ENCODE measurements at regions not wholly inside any gene's neighbourhood (a gene's known extent, or its start where the extent isn't known, plus 50 kb on each side); places are given as distances from the start of the nearest gene placed in this dataset.

DNA sequence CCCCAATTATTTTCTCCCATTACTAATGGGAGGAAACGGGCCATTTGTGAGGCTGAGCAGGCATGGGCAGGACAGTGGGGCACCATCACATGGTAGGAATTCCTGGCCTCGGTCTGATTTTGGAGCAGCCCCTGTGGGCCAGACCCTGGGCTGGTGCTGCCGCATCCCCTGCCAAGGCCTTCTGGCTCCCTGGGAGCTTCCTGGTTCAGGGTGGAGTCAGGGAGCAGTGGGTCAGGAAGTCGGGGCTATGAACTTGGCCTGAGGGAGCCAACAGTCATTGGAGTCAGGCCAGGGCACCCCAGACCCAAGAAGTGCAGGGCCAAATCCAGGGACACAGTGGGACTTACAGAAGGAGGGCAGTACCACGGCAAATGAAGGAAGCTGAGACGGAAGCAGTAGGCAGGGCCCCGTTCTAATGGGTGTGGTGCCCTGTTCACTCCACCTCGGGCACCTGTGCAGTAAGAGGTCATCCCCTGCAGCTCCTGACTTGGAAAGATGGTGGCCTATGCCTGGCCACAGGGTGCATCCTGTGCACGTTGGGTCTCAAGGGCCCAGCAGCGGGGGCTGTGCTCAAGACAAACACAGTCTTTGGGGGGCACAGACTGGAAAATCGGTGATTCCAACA, 328.1 kb downstream of the SMAD2 start:
- no peak for DNase-seq (ENCODE audit: extremely low read depth in 1 of 2, low read depth in 1 of 2)

DNA sequence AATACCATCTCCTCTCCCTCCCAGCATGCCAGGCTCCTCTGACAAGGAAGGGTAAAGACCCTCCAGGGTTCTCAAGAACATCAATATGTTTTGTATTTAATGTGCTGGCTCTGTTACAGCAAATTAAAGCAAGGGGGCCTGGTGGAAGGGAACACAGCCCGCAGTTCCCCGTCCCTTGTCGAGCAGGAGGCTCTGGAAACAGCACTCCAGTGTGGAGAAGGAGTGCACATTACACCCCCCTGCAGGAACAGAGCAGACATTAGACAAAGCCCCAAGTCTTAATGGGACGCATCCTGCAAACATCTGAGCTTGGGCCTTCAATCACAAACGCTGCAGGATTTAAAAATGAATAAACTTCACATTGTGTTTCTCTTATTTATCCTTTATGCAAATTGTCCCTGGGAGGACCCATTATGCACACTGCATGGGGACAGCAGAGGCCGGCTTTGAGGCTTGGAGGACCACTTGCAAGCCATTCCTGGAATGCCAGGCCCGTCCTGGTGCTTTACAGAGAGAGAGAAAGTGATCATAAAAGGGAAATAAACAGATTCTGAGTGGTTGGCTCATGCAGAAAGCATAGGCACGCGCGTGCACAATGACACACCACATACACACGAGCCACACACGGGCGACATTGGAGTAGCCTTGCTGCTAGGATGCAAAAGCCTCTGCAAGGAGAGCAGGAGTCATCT, 328.7 kb downstream of the SMAD2 start:
- DNase-seq (ENCODE audit: extremely low read depth in 1 of 2, low read depth in 1 of 2), result no peak

DNA sequence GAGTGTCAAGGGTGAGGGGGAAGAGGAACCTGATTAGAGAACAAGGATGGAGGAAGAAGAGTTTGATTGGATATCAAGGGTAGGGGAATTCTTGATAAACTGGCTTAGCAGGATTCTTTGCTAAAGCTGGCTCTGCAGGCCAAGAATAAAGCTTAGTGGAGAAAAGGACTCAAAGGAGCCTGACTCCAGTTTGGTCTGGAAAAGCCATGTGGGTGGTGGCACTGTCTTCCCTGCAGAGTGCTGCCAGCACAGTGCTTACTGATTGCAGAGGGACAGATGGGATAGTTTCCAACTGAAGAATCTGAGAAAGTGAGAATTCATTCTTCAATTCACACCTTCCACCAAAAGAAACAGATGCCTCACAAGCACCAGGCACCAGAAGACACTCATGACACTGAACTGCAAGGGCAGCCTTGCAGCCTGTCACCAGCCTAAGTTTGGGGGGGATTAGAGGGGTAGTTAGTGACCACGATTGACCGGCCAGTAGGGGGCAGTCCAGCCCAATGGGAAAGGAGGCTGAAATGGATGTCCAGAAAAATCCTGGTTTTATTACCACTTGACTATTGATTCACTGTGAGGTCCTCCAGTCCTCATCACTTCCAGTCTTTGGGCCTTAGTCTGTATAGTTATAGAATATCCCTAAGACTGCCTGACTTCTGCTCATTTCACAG, 334.5 kb downstream of the SMAD2 start:
- peak in 1 of 2 donors; percentile 5 for DNase-seq (ENCODE audit: extremely low read depth in 1 of 2, low read depth in 1 of 2)

DNA sequence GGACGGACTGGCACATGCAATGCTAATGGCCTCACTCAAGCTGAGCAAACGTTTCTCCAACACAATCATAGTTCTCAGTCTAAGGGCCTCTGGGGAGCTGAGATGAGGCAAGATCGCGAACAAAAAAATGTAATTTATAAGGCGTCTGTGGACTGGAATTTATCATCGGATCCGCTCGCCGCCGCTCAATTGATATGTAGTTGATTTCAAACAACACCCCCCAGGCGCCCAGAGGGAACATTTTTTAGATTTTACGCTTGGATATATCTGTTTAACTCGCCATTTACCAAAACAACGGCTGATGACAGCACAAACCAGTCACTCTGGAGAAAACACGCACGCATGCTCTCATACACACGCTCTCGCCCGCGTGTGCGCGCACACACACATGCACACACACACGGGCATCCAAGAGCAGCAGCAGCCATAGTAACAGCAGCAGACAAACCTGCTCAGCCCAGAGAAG, 335.8 kb downstream of the SMAD2 start:
- no peak for DNase-seq (ENCODE audit: extremely low read depth in 1 of 2, low read depth in 1 of 2)

DNA sequence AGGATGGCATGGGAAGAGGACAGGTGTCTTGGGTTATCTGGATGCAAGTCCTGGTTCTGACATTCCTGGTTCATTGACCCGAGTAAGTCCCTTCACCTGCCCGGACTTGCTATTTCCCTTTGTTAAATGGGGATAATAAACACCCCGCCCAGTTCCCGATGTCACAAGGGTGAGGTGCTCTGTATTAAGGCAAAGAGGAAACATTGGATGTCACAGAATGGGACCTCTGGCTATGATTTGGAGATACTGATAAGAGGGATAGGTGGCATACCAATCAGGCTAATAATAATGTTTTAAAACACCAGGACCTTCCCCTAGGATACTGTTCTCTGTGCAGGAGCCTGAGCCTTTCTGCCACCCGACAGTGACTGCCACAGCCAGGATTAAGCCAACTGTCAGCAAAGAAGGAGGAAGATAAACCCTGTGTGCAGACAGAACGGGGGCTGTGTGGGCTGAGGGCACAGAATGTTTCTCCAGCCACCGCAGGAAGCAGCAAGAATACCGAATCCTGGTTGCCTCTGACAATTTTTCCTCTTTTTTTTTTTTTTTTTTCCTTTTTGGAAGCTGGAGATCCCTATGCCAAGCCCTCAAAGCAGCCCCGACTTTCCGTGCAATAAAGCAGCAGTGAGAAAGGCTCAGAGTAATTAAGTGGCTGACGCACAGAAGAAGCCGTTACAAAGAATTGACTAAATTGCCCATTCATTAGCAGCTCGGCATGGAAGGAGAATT, 336.6 kb downstream of the SMAD2 start:
- DNase-seq (ENCODE audit: extremely low read depth in 1 of 2, low read depth in 1 of 2), result no peak

DNA sequence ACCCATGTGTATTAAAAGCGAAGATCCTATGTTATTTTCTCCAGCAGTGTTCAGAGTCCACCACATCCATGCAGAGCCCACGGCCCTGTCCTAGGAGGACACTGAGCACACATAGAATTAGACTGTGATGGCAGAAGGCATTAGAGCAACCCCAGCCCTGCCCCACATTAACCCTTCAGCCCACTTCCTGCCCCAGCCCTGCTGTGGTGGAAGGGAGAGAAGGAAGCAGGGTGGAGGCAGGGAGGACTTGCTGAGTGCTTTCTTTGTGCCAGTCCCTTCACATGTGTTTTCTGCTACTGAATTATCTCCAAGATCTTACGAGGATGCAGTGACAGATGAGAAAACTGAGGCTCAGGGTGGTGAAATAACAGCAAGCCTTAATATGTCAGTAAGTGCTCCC, 339.0 kb downstream of the SMAD2 start:
- DNase-seq (ENCODE audit: extremely low read depth in 1 of 2, low read depth in 1 of 2), result no peak

DNA sequence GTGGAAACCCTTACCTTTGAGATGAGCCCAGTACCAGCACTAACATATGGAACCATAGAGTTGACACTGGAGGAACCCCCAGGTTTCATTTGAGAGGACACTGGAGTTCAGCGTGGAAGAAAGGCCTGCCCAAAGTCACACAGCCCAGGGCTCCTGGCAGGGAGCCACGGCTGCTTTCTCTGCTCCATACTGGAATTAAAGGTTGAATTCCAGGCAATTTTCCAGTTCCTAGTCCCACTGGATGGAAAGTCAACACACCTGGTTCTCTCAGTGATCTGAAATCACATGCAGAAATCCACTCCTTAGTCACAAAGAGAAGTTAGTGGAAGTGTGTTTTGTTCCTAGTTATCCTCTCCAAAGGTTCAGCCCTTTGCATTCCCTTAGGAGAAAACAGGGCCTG, 336.1 kb upstream of the SKOR2 start:
- no peak for DNase-seq (ENCODE audit: extremely low read depth in 1 of 2, low read depth in 1 of 2)

DNA sequence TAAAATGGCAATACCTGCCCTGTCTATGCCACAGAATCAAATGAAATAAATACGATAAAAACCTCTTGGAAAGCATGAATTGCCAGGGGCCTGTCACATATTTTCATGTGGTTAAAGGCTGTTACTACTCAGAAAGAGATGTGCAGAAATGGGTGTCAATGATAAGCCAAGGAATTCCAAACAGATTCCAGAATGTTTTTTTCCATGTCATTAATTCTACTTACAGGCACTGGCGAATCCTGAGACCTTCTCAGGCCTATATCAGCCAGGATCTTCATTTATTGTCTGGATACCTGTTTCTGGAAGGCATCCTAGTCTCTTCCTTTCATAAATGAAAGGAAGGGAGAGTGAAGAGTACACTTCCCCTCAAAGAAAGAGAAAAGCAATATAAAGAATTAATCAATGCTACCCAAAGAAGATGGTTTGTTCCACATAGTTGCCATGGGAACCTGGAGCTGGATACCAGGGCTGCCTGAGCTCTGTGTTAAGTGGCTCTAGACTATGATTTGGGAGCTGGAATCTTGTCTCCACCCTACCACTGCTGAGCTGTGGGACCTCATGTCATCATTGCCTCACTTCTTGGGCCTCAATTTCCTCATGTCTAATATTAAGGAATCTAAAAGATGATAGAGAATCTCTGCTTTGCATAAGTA, 335.1 kb upstream of the SKOR2 start:
- no peak for DNase-seq (ENCODE audit: extremely low read depth in 1 of 2, low read depth in 1 of 2)

DNA sequence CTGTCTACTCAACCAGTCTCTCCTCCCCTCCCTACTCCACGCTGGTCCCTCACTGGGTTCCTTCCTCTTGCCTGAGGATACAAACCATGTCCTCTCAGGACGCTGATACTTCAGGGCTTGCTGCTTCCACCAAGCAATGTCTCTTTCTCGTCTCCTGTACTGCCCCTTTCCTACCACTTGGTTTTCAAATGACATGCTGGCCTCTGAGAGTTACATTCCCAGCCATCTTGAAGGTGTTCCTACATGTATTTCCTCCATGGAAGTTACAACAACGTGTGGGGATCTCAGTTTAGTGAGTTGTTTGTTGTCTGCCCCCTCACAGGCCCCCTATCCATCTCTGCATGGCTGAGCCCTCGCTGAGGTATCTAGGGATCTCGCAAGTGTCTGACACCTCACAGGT, 334.5 kb upstream of the SKOR2 start:
- DNase-seq (ENCODE audit: extremely low read depth in 1 of 2, low read depth in 1 of 2), result no peak

DNA sequence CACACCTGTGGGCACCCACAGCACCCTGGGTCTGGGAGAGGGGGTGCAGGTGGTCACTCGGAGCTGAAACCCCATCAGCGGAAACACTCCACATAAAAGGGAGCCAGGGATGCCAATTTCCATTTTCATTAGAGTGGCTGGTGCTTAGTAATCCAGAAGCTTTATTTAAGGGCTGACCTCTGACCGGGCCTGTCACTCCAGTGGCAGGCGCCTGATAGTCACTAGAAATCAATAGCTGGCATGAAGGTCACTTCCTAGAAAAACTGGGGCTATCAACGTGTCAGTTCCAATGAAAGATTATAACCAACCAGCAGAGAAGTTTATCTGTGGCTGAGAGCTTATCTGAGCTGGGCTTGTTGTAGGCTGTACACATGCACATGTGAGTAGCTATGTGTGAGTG, 333.7 kb upstream of the SKOR2 start:
- DNase-seq (ENCODE audit: extremely low read depth in 1 of 2, low read depth in 1 of 2), result no peak

DNA sequence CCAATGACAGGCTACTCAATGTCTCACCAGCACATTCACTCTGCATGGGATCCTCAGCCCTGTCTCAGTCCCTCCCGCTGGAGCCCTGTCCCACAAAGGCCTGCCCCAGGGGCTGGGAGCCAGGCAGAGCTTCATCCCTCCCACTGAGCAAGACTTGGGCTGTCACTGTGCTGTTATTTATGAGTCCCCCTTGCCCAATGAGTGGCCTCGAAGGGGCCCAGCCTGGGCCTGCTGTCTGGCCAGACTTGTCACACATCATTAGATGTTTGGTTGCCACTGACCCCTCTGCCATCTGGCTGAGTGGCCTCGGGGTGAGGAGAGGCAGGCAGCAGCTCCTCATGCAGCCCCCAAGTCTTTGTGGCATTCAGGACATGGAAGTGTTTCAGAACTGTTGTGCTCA, 330.6 kb upstream of the SKOR2 start:
- DNase-seq (ENCODE audit: extremely low read depth in 1 of 2, low read depth in 1 of 2), result no peak

DNA sequence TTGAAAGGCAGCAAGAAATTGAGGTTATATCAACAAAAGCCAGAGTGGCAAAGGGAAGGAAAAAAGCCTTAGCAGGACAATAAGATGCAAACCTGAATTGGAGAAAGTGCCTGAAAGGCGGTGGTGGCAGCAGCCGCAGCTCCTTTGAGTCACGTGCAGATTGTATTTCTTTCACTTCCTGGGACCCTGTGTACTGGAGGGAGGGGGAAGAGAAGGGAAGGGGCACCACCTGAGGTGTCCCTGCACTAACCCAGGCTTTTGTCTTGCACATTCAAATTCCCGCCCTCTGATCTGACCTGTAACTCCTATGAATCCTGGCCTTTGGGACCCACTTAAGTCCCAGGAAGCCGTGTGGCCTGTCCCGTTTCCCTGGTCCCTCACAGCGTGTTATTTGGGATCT, 326.1 kb upstream of the SKOR2 start:
- DNase-seq (ENCODE audit: extremely low read depth in 1 of 2, low read depth in 1 of 2), result no peak

DNA sequence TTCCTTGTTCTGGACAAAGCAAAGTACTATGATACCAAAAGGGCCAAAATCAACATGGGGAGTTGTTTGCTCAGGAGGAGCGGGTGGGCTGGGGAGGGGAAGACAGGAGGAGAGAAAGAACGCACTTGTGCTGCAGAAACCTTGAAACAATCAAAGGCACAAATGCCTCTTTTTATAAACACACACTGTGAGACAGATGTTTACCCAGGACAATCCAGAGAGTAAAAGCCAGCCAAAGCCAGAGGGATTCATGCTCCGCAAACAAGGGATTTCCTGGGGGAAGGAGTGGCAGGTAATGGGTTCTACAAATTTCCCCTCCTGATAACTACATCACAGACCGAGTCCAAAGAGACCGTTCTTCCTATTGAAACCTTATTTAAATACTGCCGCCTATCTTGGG, 323.5 kb upstream of the SKOR2 start:
- no peak for DNase-seq (ENCODE audit: extremely low read depth in 1 of 2, low read depth in 1 of 2)

DNA sequence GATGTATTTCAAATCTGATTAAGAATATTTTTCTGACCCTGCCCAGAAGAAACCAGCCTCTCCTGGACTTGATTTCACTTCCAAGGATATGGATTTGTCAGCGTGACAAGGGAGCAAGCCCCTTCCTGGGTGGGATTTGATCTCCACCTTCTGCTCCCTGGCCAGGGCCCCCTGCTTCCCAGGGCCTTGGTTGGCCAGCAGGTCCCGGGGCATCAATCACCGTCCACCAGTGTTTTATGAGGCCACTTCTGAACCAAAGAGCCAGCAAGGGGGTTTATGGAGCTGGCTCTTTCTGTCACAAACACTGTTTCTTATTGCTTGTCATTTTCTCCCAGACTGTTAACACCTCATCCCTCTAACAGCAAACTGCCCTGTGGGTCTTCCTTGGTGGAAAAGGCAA, 320.5 kb upstream of the SKOR2 start:
- no peak for DNase-seq (ENCODE audit: extremely low read depth in 1 of 2, low read depth in 1 of 2)

DNA sequence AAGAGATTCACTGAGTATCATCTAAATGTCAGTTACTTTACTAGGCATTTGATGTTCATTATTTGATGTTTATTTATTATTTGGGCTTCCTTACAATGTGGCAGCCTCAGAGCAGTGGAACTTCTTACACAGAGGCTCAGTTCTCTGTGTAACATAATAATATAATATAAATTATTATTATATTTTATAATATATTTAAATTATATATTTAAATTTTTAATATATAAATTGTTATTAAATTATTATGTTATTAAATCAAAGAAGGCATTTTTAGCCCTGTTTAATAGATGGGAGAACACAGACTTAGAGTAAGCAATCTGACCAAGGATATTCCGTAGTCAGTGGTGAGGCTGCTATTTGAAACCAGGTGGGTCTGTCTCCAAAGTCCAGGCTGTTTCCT, 315.3 kb upstream of the SKOR2 start:
- DNase-seq (ENCODE audit: extremely low read depth in 1 of 2, low read depth in 1 of 2), result no peak

DNA sequence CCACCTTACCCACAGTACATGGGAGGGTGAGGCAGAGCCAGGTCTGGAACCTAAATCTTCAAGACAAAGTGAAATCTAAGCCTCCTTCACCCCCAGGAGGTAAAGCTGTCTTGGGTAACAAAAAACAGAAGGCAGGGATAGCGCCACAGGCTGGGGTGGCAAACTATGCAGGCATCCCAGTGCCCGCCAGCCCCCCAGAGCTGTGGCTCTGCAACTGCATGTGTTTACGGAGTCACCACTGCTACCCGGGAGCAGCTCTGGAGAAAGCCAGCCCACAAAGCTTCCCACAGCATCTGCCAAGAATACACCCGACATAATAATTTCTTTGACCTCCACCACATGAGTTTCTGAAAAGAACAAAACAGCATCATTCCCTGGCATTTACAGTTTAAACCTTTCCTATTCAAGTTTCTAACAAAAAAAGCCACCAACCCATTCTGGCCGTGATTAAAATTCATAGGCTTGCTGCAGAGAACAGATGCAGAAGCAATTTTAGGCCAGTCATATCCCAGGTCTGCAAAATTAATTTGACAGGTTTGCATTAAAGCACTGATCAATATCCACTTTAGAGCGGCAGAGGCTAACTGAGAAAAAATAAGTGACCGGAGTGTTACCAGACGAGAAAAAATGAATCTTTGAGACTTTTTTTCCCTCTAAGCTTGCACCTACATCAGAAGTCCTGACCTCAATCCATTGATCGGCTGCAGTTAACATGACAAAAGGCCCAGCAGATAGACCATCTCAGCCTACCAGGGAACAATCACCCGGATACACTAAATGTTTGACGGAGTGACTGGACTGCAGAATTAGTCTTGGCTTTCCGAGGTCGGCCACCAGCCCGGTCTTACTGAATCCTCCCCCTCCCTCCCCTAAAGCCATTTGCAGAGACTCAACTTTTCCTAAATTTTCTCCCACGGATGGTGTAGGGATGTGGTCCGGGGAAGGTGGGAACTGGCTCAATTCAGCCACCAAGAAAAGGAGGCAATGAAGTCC, 309.6 kb upstream of the SKOR2 start:
- no peak for DNase-seq (ENCODE audit: extremely low read depth in 1 of 2, low read depth in 1 of 2)

DNA sequence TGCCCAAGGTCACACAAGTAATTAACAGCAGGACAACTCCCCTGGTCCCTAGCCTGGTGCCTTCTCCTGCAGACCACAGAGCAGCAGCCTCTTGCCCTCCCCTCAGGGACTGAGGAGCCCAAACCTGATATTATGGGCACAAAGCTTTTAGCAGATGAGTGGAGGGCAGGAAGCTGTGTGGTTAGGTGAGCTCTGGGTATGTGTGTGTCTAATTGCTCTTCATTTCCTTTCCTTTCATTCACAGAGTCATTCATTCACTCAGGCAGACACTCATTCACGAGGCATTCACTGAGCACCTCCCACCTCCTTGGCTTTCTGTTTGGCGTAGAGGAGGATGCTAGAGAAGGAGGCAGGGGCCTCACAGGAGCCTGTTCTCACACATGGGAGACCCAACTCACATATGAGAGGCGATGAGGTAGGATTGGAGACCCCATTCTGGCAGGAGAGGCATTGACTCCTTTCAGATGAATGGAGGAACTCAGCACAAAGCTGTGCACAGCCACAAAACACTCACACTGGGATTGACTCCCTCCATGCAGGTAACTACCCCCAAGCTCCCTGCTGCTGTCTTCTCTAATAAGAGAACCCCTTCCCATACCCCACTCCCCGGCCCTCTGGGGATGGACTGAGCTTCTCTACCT, 306.8 kb upstream of the SKOR2 start:
- no peak for DNase-seq (ENCODE audit: extremely low read depth in 1 of 2, low read depth in 1 of 2)

DNA sequence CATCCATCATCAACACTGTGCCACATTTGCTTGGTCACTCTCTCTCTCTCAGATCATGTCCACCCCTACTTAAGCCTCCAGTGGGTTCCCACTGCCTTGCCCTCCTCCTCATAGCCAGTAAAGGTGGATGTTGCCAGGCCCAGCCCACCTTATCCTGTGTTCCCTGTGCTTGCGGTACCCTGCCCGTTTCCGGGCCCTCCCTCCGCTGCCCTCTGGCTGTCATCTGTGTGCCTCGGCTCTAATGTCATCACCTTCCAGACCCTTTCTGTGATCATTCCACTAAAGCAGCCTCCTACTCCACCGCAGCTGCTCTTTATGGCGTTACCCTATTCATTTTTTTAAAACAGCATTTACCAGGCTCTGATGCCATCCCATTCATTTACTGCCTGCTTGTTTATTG, 305.7 kb upstream of the SKOR2 start:
- no peak for DNase-seq (ENCODE audit: extremely low read depth in 1 of 2, low read depth in 1 of 2)

DNA sequence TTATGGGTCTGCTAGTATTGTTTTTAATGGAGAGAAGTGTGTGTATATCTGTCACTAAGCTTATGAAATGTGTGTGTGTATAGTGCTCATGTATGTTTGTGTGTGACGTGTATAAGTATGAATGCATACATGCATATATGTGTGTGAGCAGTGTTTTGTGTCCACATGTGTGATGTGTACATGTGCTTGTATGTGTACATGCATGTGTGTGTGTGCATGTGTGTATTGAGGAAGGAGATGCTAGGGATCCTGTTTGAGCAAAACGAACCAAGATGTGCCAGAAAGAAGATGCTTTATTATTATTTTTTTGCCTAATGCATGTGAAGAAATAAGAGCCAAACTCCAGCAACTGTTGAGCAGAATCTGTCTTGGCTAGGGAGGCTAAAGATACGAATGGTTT, 301.3 kb upstream of the SKOR2 start:
- no peak for DNase-seq (ENCODE audit: extremely low read depth in 1 of 2, low read depth in 1 of 2)

Data from stimulated activated CD8-positive, alpha-beta memory T cell treated with anti-CD3 and anti-CD28 coated beads, Interleukin-7, amount 100 ng/mL, for 48 hours (primary cell).